C4-2B (cell line): ENCODE measurements at regions not wholly inside any gene's neighbourhood (a gene's known extent, or its start where the extent isn't known, plus 50 kb on each side); places are given as distances from the start of the nearest gene placed in this dataset.

ENCODE experiments used
- H3K27ac ChIP-seq: fragments of 450-650 bp; 2 replicates; pipeline ENCODE4 v1.5.1; 2017
- ZFX ChIP-seq: fragments of 450-650 bp; IDR thresholded peaks from 2 replicates; pipeline ENCODE4 v1.6.1; 2017
- TF ChIP-seq, protein P1 (sequence below): fragments of 450-650 bp; conservative IDR thresholded peaks from 2 replicates; pipeline ENCODE4 v1.5.1; 2017; ENCODE audit warnings: mild to moderate bottlenecking

DNA sequence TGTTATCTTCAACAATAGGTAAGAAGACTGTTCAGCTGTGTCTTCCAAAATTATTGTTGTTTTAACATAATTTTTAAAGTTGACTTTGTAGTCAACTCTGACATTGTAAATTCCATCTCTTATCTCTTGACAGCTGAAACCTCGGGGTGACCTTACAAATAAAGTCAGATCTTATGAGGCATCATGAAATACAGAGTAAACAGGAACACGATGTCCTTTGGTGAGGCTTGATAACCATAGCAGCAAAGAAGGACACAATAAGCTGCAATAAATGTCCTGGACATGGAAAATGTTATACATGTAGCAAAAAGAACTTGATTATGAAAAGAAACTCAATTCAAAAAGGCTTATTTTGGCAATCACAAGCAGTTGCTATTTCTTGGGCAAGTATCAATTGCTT is 618.9 kb upstream of the SLC39A10 start:
- no peak for TF ChIP-seq ZFX
- TF ChIP-seq, protein P1, sequence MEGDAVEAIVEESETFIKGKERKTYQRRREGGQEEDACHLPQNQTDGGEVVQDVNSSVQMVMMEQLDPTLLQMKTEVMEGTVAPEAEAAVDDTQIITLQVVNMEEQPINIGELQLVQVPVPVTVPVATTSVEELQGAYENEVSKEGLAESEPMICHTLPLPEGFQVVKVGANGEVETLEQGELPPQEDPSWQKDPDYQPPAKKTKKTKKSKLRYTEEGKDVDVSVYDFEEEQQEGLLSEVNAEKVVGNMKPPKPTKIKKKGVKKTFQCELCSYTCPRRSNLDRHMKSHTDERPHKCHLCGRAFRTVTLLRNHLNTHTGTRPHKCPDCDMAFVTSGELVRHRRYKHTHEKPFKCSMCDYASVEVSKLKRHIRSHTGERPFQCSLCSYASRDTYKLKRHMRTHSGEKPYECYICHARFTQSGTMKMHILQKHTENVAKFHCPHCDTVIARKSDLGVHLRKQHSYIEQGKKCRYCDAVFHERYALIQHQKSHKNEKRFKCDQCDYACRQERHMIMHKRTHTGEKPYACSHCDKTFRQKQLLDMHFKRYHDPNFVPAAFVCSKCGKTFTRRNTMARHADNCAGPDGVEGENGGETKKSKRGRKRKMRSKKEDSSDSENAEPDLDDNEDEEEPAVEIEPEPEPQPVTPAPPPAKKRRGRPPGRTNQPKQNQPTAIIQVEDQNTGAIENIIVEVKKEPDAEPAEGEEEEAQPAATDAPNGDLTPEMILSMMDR: no peak
- H3K27ac ChIP-seq: no peak overlapping the region

GRCh38 chr2:195037045-195037444 is 620.0 kb upstream of the SLC39A10 start:
- no peak for TF ChIP-seq ZFX
- TF ChIP-seq, protein P1: no peak
- H3K27ac ChIP-seq: no peak overlapping the region

GRCh38 chr2:195031411-195031810 is 625.6 kb upstream of the SLC39A10 start:
- no peak overlapping the region for H3K27ac ChIP-seq
- TF ChIP-seq, protein P1: no peak
- TF ChIP-seq ZFX: no peak

GRCh38 chr2:195029804-195030654 is 627.0 kb upstream of the SLC39A10 start:
- no peak overlapping the region for H3K27ac ChIP-seq
- TF ChIP-seq, protein P1: no peak
- no peak for TF ChIP-seq ZFX

DNA sequence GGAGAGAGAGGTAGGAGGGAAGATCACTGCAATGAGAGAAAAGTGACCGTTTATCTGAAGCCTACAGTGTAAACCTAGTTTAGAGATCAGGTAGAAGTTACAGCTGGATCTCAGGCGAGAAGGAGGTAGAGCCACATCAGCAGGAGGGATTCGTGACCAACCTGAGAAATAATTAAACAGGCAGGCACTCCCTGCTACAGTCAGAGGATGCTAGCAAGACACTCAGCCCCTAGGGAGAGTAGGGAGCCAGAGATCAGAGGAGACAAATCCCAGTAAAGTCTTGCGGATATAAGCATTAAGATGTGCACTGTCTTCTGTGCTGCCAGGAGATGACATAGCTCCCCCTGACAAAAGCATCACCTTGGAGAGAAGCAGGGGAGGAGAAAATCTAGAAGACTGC is 629.1 kb upstream of the SLC39A10 start:
- TF ChIP-seq ZFX: no peak
- TF ChIP-seq, protein P1: no peak
- H3K27ac ChIP-seq: no peak overlapping the region

DNA sequence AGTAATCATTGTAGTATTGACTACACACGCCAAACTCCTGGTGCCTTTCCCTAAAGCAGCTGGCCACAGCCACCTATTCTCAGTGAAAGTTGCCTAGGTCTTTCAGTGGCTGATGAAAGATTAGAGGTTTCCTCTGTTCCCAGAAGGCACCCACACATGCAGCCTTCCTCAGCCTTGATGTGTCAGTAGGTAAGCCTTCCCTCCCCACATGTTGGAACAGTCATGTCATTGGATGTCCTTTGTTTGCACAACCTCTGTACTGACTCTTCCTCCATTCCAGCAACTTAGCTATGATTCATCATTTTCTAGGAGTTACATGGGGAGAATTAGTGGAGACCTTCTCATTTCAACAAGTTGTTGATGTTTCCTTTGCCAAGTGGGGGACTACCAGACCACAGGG is 630.8 kb upstream of the SLC39A10 start:
- no peak overlapping the region for H3K27ac ChIP-seq
- TF ChIP-seq, protein P1: no peak
- no peak for TF ChIP-seq ZFX

- TF ChIP-seq, protein P1: no peak
- no peak for TF ChIP-seq ZFX
- H3K27ac ChIP-seq: no peak overlapping the region
Observed at GRCh38 chr2:195022508-195022830, 634.6 kb upstream of the SLC39A10 start.
